HG02884 (cell line): ENCODE measurements at regions not wholly inside any gene's neighbourhood (a gene's known extent, or its start where the extent isn't known, plus 50 kb on each side); places are given as distances from the start of the nearest gene placed in this dataset.
"Not testable (repeated sequence)": the region's sequence is repeated elsewhere in the genome, so short reads cannot be mapped to it uniquely, and the experiment has no call there.

Experiments
- ATAC-seq: cut with Tn5 transposase; IDR thresholded peaks from one replicate; pipeline ENCODE4 v1.9.1; 2021; ENCODE audit warnings: mild to moderate bottlenecking, moderate library complexity; ENCODE audit not compliant: unreplicated experiment

- no peak for ATAC-seq
Measured at GRCh38 chr2:83233326-83233725, 1225.8 kb downstream of the SUCLG1 start.

- ATAC-seq: no peak
Measured at GRCh38 chr2:83229443-83229842, 1229.6 kb downstream of the SUCLG1 start.

GRCh38 chr2:83224591-83225200 is 1234.4 kb downstream of the SUCLG1 start:
- no peak for ATAC-seq

DNA sequence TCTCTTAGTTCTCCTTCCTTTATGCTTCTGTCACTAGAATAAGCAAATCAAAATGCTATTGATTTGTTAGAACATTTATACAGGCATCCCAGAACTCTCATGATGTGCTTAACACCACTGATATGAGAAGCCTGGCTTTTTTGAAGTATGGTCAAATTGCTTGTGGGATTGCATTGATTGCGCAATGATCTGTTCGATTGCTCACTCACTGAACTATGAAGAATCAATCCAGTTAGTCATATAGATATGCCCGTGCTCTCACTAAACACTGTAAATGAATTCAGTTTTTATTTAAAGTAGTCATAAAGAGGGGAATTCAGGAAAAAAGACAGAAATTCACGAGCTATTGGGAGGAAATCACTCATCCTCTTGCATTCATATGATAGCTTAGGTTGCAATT is 1237.8 kb downstream of the SUCLG1 start:
- no peak for ATAC-seq

DNA sequence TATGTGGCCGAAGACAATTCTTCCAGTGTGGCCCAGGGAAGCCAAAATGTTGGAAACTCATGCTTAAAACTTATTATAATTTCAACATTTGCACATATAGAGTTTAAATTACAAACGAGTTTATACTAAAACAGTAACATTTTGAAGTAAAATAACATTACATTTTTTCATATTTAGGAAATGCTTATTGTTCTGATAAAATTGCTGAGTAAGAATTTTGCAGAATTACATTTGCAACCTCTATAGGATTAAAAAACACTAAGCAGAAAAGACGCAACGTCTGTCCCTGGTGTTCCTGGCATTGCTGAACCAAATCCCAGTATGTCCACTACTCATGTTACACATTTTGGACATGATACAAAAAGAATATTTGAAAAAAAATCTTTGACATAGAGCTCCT is 1241.2 kb downstream of the SUCLG1 start:
- no peak for ATAC-seq

- no peak for ATAC-seq
Measured at GRCh38 chr2:83196225-83196624, 1262.9 kb downstream of the SUCLG1 start.

DNA sequence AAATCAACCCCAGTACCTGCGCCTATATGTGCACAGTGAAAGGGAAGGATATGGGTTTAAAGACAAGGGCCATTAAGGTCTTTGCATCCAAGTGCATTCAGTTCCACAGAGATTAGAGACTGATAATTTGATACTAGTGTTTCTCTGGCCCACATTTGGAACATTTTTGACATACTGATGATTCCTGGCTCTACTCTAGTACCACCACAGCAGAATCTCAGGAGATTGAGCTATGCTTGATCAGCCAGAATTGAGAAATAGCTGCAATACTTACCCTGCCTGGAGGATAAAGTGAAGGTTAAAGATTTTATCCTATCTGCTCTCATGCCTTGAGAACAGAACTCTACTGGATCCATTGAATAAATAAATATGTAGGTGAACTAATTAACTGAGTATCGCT is 1267.8 kb downstream of the SUCLG1 start:
- no peak for ATAC-seq

GRCh38 chr2:83186105-83186760 is 1272.8 kb downstream of the SUCLG1 start:
- ATAC-seq: no peak

GRCh38 chr2:83180862-83181530 is 1278.1 kb downstream of the SUCLG1 start:
- not testable (repeated sequence) for ATAC-seq

DNA sequence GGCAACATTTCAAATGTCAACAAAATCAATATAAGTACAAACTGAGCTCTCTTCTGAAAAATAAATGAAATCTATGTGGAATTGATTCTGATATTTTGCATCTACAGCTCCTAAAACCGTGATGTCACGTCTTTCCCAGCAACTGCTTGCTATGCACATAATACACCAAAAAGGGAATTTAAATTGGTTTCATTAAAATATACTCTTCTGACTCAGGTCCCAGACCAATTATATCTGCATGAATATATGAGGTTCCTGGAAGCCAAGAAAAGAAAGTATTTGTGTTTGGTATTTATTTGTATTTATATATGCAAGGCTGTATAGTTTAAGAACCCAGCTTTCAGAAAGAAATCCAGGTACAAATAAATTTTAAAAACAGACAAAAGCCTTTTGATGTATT is 1282.5 kb downstream of the SUCLG1 start:
- no peak for ATAC-seq

- no peak for ATAC-seq
Measured at GRCh38 chr2:83172841-83173240, 1286.2 kb downstream of the SUCLG1 start.

GRCh38 chr2:83168377-83168776 is 1290.7 kb downstream of the SUCLG1 start:
- ATAC-seq: no peak

DNA sequence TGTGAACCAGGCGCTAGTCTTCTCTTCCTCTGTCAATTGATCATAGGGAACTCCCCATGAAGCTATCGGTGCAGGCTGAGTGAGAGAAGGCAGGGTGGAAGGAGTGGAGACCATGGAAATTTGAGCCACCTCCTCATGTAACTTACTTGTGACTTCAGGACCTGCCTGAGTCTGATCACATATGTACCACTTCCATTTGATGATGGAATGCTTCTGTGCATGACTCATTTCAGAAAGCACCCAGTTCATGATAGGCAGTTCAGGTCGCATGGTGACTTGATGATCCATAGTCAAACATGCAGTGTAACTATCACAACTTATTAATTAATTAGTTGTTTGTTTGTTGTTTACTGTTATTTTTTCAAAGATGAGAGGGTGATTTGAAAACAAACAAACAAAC is 1296.7 kb downstream of the SUCLG1 start:
- ATAC-seq: no peak

GRCh38 chr2:83160571-83160970 is 1298.5 kb downstream of the SUCLG1 start:
- ATAC-seq: no peak

- ATAC-seq: no peak
Measured at GRCh38 chr2:83155826-83156225, 1303.3 kb downstream of the SUCLG1 start.

DNA sequence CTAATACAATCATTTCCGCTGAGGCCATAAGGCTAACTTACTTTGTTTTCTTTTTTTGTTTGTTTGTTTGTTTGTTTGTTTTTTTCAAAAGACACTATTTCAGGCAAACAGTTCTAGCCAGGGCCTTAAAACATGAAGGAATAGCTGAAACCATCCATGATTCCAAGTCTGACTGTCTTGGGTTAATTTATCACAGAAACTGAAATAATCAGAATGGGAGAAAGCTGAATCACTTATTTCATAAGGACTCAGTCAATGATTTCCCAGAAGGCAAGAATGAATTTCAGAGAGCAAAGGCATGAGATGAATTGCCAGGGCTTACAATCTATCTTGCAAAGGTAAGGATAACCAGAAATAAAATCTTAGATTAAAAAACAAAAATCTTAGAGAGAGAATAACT is 1315.1 kb downstream of the SUCLG1 start:
- no peak for ATAC-seq

DNA sequence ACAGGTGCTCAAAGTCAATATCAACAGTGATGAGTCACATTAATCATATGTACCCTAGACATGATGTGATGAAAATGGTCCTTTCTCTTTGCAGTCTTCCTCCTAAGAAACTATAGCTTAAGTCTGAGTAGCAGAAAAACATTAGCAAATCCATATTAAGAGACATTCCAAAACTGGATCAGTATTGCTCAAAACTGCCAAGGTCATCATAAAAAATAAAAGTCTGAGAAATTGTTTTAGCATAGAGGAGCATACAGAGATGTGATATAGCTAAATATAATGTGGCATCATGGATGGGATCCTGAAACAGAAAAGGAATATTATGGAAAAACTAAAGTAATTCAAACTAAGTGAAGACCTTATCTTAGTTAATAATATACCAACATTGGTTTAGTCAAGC is 1316.1 kb downstream of the SUCLG1 start:
- no peak for ATAC-seq

DNA sequence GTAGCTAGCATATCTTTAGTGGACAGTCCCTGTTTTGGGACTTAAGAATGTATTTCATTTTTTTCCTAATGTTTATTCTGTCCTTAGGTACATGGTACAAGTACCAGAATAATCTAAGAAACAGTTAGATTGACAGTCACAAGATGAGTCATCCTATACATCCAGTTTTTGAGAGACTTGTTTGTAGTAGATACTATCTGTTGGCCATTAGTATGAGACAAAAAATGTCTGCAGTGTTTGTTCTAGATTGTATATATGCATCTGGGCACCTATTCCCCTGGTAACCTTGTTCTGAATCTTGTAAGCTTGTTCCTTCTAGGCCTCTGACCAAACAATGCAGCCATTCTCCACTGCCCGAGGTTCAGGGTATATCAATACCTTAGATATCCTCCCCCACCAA is 1343.5 kb downstream of the SUCLG1 start:
- ATAC-seq: no peak

GRCh38 chr2:83115155-83115554 is 1343.9 kb downstream of the SUCLG1 start:
- ATAC-seq: no peak

GRCh38 chr2:83113953-83114352 is 1345.1 kb downstream of the SUCLG1 start:
- ATAC-seq: no peak

DNA sequence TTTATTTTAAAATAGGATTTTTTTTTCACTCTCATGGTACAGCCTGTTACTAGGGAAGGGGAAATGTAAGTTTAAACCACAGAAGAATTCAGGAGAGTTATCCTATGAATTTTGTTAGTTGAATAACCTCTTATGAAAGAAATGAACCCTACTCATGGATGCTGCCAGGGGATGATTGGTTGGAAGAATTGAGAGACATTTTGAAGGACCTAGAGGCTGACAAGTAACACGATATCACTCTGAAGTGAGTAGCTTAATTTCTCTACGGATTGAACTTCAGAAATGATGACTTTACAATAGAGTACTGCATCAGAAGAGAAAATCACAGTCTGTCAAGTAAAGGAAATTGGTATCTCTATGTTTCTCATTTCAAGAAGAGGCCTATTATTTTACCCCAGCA is 1346.2 kb downstream of the SUCLG1 start:
- ATAC-seq: no peak

DNA sequence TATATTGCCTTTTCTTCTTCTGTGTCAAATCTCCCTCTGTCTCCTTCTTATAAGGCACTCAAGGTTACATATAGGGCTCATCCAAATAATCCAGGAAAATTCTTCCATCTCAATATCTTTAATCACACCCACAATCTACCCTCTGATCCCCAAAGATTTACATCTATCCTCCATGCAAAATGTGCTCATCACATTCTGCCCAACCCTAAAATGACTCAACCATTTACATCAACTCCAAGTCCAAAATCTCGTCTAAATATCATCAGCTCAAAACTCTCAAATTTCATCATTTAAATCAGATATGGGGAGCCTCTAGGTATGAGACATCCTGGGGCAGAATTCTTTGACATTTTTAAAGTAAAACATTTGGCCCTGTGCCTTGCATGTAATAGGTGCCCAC is 1349.8 kb downstream of the SUCLG1 start:
- ATAC-seq: no peak
